Skeletal muscle satellite cell (primary cell): ENCODE measurements at regions not wholly inside any gene's neighbourhood (a gene's known extent, or its start where the extent isn't known, plus 50 kb on each side); places are given as distances from the start of the nearest gene placed in this dataset. TPM values are rescaled to one million over a fixed set of nuclear protein-coding genes. Genes with fewer than 3 reads are reported as not detected.

ENCODE experiments used
- H3K27me3 ChIP-seq: 2 replicates; pipeline ENCODE4 v1.7.0; 2013; ENCODE audit warnings: low read length; ENCODE audit not compliant: control insufficient read depth, insufficient read depth
- H3K36me3 ChIP-seq: 2 replicates; pipeline ENCODE4 v1.7.0; 2013; ENCODE audit warnings: mild to moderate bottlenecking, control low read depth, low read length; ENCODE audit not compliant: insufficient read depth
- H3K4me1 ChIP-seq: 2 replicates; pipeline ENCODE4 v1.7.0; 2013; ENCODE audit warnings: low read length; ENCODE audit not compliant: control insufficient read depth, insufficient read depth
- H3K4me2 ChIP-seq: 2 replicates; pipeline ENCODE4 v1.7.0; 2013; ENCODE audit warnings: mild to moderate bottlenecking, low read length
- H3K4me3 ChIP-seq: 2 replicates; pipeline ENCODE4 v1.7.0; 2013; ENCODE audit warnings: low read length
- H3K9ac ChIP-seq: 2 replicates; pipeline ENCODE4 v1.7.0; 2013; ENCODE audit warnings: mild to moderate bottlenecking, low read depth, low read length, moderate library complexity
- H3K9me3 ChIP-seq: replicated peaks from 2 replicates; pipeline ENCODE4 v1.7.0; 2013; ENCODE audit warnings: mild to moderate bottlenecking, control low read depth, low read length
- small RNA-seq: library from RNA; depleted of rRNA; stranded (forward); fragments of <200 nt; gene quantifications from one replicate; pipeline ENCODE3, GENCODE V24; 2012

GRCh38 chr9:4356306-4356705 lies 56.4 kb upstream of the GLIS3 start:
- no peak overlapping the region for H3K4me2 ChIP-seq
- no peaks in the 10 kb centered on the region for H3K9me3 ChIP-seq
- H3K4me3 ChIP-seq: no peak overlapping the region
- no peak overlapping the region for H3K9ac ChIP-seq
- H3K36me3 ChIP-seq: no peaks in the 10 kb centered on the region
- no peaks in the 10 kb centered on the region for H3K4me1 ChIP-seq
- H3K27me3 ChIP-seq: peaks cover 8% of the 10 kb centered on the region

- H3K4me3 ChIP-seq: no peak overlapping the region
- no peaks in the 10 kb centered on the region for H3K9me3 ChIP-seq
- H3K9ac ChIP-seq: no peak overlapping the region
- H3K4me1 ChIP-seq: no peaks in the 10 kb centered on the region
- no peaks in the 10 kb centered on the region for H3K27me3 ChIP-seq
- no peaks in the 10 kb centered on the region for H3K36me3 ChIP-seq
- no peak overlapping the region for H3K4me2 ChIP-seq
Measured at GRCh38 chr9:4353236-4353635, 53.4 kb upstream of the GLIS3 start.

GRCh38 chr9:4349816-4350418 lies 50.0 kb upstream of the GLIS3 start:
- H3K4me1 ChIP-seq: no peaks in the 10 kb centered on the region
- H3K9ac ChIP-seq: no peak overlapping the region
- no peaks in the 10 kb centered on the region for H3K27me3 ChIP-seq
- no peaks in the 10 kb centered on the region for H3K9me3 ChIP-seq
- no peak overlapping the region for H3K4me2 ChIP-seq
- H3K36me3 ChIP-seq: no peaks in the 10 kb centered on the region
- H3K4me3 ChIP-seq: no peak overlapping the region

Small RNA genes in the stretch of these regions (small RNA-seq; reads per million reads assigned to genes)
- not detected for gene RNU6-694P
